ENCODE measurements at regions not wholly inside any gene's neighbourhood (a gene's known extent, or its start where the extent isn't known, plus 50 kb on each side); places are given as distances from the start of the nearest gene placed in this dataset.

GRCh38 chr11:134558258-134558835, 146.3 kb upstream of the B3GAT1 start:
- no peak for ATAC-seq
- 7% methylated on average over 3 of the region's 4 CpGs for WGBS (ENCODE audit: low lambda C conversion rate)
- no peaks in the 10 kb centered on the region for H3K4me1 ChIP-seq (ENCODE audit: insufficient read depth, low read length)
- no peak overlapping the region for H2AFZ ChIP-seq (ENCODE audit: low read length)
- no peaks in the 10 kb centered on the region for H3K9me3 ChIP-seq (ENCODE audit: low read length)
- FAIRE-seq, result no peak
- intact Hi-C loops (cut with micrococcal nuclease; ENCODE audit: unreplicated experiment), result no loop called here
- no peaks in the 10 kb centered on the region for H4K20me1 ChIP-seq (ENCODE audit: insufficient read depth, low read length)
- H3K27me3 ChIP-seq (ENCODE audit: control insufficient read depth in 1 of 2, insufficient read depth in 2 of 2, low read length in 2 of 2), result peaks cover 0 to 27% of the 10 kb centered on the region in 2 experiments; a peak in 3 of 5 replicates
- in situ Hi-C loops (cut with HindIII; ENCODE audit: extremely low pct_ligation_motif_present, low pct_unique_long_range_greater_than_20kb), result no loop called here
- H3K4me3 ChIP-seq (replicated peaks in 1 of 3; ENCODE audit: insufficient read depth in 1 of 3, low read depth in 2 of 3, low read length in 3 of 3), result no peak overlapping the region
- no peak for DNase-seq (ENCODE audit: low spot score)
- no peak overlapping the region for H3K27ac ChIP-seq (ENCODE audit: extremely low read length, insufficient read depth, low read length)
- TF ChIP-seq NCOA2 (CRISPR knock-in tag; IDR thresholded peaks at IDR 0.05) (no peak), ZC3H13 (CRISPR knock-in tag; IDR thresholded peaks at IDR 0.05) (no peak), ARHGAP35 (CRISPR knock-in tag; IDR thresholded peaks at IDR 0.05; ENCODE audit: borderline replicate concordance) (no peak), HINFP (CRISPR knock-in tag; IDR thresholded peaks at IDR 0.05; ENCODE audit: low read depth) (no peak), CBFB (CRISPR knock-in tag; IDR thresholded peaks at IDR 0.05) (no peak), ZSCAN25 (CRISPR knock-in tag; IDR thresholded peaks at IDR 0.05) (no peak), FOXM1 (CRISPR knock-in tag; IDR thresholded peaks at IDR 0.05) (no peak), ZNF350 (CRISPR knock-in tag; IDR thresholded peaks at IDR 0.05; ENCODE audit: borderline replicate concordance, low read depth) (no peak), ZNF451 (CRISPR knock-in tag; IDR thresholded peaks at IDR 0.05) (no peak)
- TF ChIP-seq, protein P1, sequence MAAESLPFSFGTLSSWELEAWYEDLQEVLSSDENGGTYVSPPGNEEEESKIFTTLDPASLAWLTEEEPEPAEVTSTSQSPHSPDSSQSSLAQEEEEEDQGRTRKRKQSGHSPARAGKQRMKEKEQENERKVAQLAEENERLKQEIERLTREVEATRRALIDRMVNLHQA (CRISPR knock-in tag; IDR thresholded peaks at IDR 0.05), result no peak
- H3K9ac ChIP-seq (ENCODE audit: insufficient read depth, low read depth, low read length), result no peak overlapping the region
- no TSS peak for BruUV-seq (replicated peaks)
- H3K4me2 ChIP-seq (ENCODE audit: low read depth, low read length), result no peak overlapping the region
- POLR2A ChIA-PET, result no interaction called here
- CTCF ChIA-PET (ENCODE audit: low intra/inter-chr PET ratio, low total read pairs), result no interaction called here
- H3K79me2 ChIP-seq (ENCODE audit: insufficient read depth, low read length), result no peaks in the 10 kb centered on the region
- no peaks in the 10 kb centered on the region for H3K36me3 ChIP-seq (replicated peaks in 1 of 2; ENCODE audit: control insufficient read depth in 1 of 2, insufficient read depth in 2 of 2, low read length in 2 of 2)
